HL-60/S4 (cell line): ENCODE measurements at regions not wholly inside any gene's neighbourhood (a gene's known extent, or its start where the extent isn't known, plus 50 kb on each side); places are given as distances from the start of the nearest gene placed in this dataset.

Source experiments
- in situ Hi-C: fragments of 300-500 bp; cut with MboI; formaldehyde crosslinking; loops from 2 replicates; pipeline ENCODE4 v1.14.3; 2022; ENCODE audit warnings: low sequenced_read_pairs

GRCh38 chr7:12508554-12508953, 62.0 kb upstream of the SCIN start:
- in situ Hi-C loops: loop anchor here (25.0 kb wide), 1 partner anchor 754 kb away; no protein-coding TSS in a partner anchor

- in situ Hi-C loops: loop anchor here (25.0 kb wide), 1 partner anchor 745 kb away; no protein-coding TSS in a partner anchor
Measured at GRCh38 chr7:12517451-12517850, 53.1 kb upstream of the SCIN start.

- in situ Hi-C loops: loop anchor here (25.0 kb wide), 1 partner anchor 743 kb away; no protein-coding TSS in a partner anchor
Measured at GRCh38 chr7:12518920-12519681, 51.4 kb upstream of the SCIN start.

- in situ Hi-C loops: loop anchor here (10.0 to 25.0 kb wide), 2 partner anchors 105 to 743 kb away; no protein-coding TSS in a partner anchor
Measured at GRCh38 chr7:12519682-12520009, 50.9 kb upstream of the SCIN start.
